Activated CD8-positive, alpha-beta memory T cell treated with anti-CD3 and anti-CD28 coated beads, Interleukin-2, amount 10 ng/mL, durations not matched to agents 7 days and 5 days (primary cell): ENCODE measurements at regions not wholly inside any gene's neighbourhood (a gene's known extent, or its start where the extent isn't known, plus 50 kb on each side); places are given as distances from the start of the nearest gene placed in this dataset.
"Not testable (repeated sequence)": the region's sequence is repeated elsewhere in the genome, so short reads cannot be mapped to it uniquely, and the experiment has no call there.

Experiments
- ATAC-seq: fragments of 150-1000 bp; cut with Tn5 transposase; one replicate; pipeline ENCODE4 v1.10.0; 2021; ENCODE audit warnings: moderate library complexity
- CTCF ChIA-PET: fragments of 350-600 bp; sonication (Branson Sonifier 250); formaldehyde crosslinking; loops from one replicate; lab custom pipeline; 2021; ENCODE audit warnings: antibody characterized with exemption; lab: Charles Lee
- DNase-seq: peaks from one replicate; pipeline ENCODE4 v3.0.0-alpha.2; 2020
- H3K27ac Mint-ChIP-seq: one replicate; pipeline ENCODE4 v1.8.0; 2021; ENCODE audit warnings: mild to moderate bottlenecking, mixed read lengths
- H3K27me3 Mint-ChIP-seq: one replicate; pipeline ENCODE4 v1.8.0; 2021; ENCODE audit warnings: mixed read lengths
- H3K36me3 Mint-ChIP-seq: one replicate; pipeline ENCODE4 v1.8.0; 2021; ENCODE audit warnings: mild to moderate bottlenecking, mixed read lengths
- H3K4me1 Mint-ChIP-seq: one replicate; pipeline ENCODE4 v1.8.0; 2021; ENCODE audit warnings: mixed read lengths
- H3K4me3 Mint-ChIP-seq: one replicate; pipeline ENCODE4 v1.8.0; 2021; ENCODE audit warnings: mild to moderate bottlenecking, moderate library complexity, mixed read lengths
- H3K9me3 Mint-ChIP-seq: one replicate; pipeline ENCODE4 v1.8.0; 2022; ENCODE audit warnings: low read depth, mixed read lengths

- H3K36me3 Mint-ChIP-seq = peaks cover 33% of the 10 kb centered on the region
- ATAC-seq (peak; percentile 16), DNase-seq (peak; percentile 68)
- peaks cover 21% of the 10 kb centered on the region for H3K27me3 Mint-ChIP-seq
- H3K4me1 Mint-ChIP-seq = peaks cover 45% of the 10 kb centered on the region
- CTCF ChIA-PET = interaction anchor here (0.9 to 3.2 kb wide), 20 partner anchors 14 to 428 kb away, joined by 3 to 16 read pairs (median 4); partner anchors contain the start of genes ZNF282, ZNF777 and ZNF862
- peak overlapping the region; percentile 90 for H3K4me3 Mint-ChIP-seq
- no peaks in the 10 kb centered on the region for H3K9me3 Mint-ChIP-seq
- H3K27ac Mint-ChIP-seq = peak overlapping the region; percentile 80
These were observed 126.4 kb upstream of the ZNF746 start for GRCh38 chr7:149624006-149624405.

GRCh38 chr7:149623262-149623997 is 125.8 kb upstream of the ZNF746 start:
- CTCF ChIA-PET = interaction anchor here (0.6 to 3.2 kb wide), 10 partner anchors 15 to 428 kb away, joined by 3 to 16 read pairs (median 5); partner anchors contain the start of gene ZNF282
- H3K36me3 Mint-ChIP-seq = peaks cover 36% of the 10 kb centered on the region
- not testable (repeated sequence) for DNase-seq, ATAC-seq, H3K9me3 Mint-ChIP-seq
- peaks cover 16% of the 10 kb centered on the region for H3K27me3 Mint-ChIP-seq
- H3K4me1 Mint-ChIP-seq = peaks cover 45% of the 10 kb centered on the region
- H3K4me3 Mint-ChIP-seq = peak overlapping the region; percentile 90
- peak overlapping the region; percentile 80 for H3K27ac Mint-ChIP-seq

- peaks cover 9% of the 10 kb centered on the region for H3K27me3 Mint-ChIP-seq
- H3K4me3 Mint-ChIP-seq = peak overlapping the region; percentile 90
- peak overlapping the region; percentile 81 for H3K27ac Mint-ChIP-seq
- no peak for DNase-seq
- CTCF ChIA-PET = interaction anchor here (0.7 to 1.4 kb wide), 5 partner anchors 17 to 312 kb away, joined by 3 to 5 read pairs (median 4); no protein-coding TSS in a partner anchor
- no peak for ATAC-seq
- peaks cover 45% of the 10 kb centered on the region for H3K4me1 Mint-ChIP-seq
- H3K9me3 Mint-ChIP-seq = no peaks in the 10 kb centered on the region
- H3K36me3 Mint-ChIP-seq = peaks cover 44% of the 10 kb centered on the region
These were observed 125.0 kb upstream of the ZNF746 start for GRCh38 chr7:149622444-149623210.

- peaks cover 51% of the 10 kb centered on the region for H3K36me3 Mint-ChIP-seq
- DNase-seq (peak; percentile 68), ATAC-seq (peak; percentile 32)
- peaks cover 5% of the 10 kb centered on the region for H3K27me3 Mint-ChIP-seq
- peaks cover 45% of the 10 kb centered on the region for H3K4me1 Mint-ChIP-seq
- H3K4me3 Mint-ChIP-seq = peak overlapping the region; percentile 64
- CTCF ChIA-PET = interaction anchor here (0.7 to 1.4 kb wide), 5 partner anchors 16 to 311 kb away, joined by 3 to 5 read pairs (median 4); no protein-coding TSS in a partner anchor
- H3K27ac Mint-ChIP-seq = peak overlapping the region; percentile 81
- no peaks in the 10 kb centered on the region for H3K9me3 Mint-ChIP-seq
These were observed 124.2 kb upstream of the ZNF746 start for GRCh38 chr7:149621776-149622175.

- H3K36me3 Mint-ChIP-seq = peaks cover 58% of the 10 kb centered on the region
- H3K27ac Mint-ChIP-seq = peak overlapping the region; percentile 26
- ATAC-seq (peak; percentile 20), DNase-seq (peak; percentile 85)
- H3K27me3 Mint-ChIP-seq = peaks cover 2% of the 10 kb centered on the region
- CTCF ChIA-PET = interaction anchor here (0.6 kb wide), 1 partner anchor 151 kb away, joined by 5 read pairs; no protein-coding TSS in a partner anchor
- H3K9me3 Mint-ChIP-seq = no peaks in the 10 kb centered on the region
- peaks cover 45% of the 10 kb centered on the region for H3K4me1 Mint-ChIP-seq
- H3K4me3 Mint-ChIP-seq = peak overlapping the region; percentile 64
These were observed 123.4 kb upstream of the ZNF746 start for GRCh38 chr7:149620961-149621360.

GRCh38 chr7:149616898-149617297 is 119.3 kb upstream of the ZNF746 start:
- H3K4me3 Mint-ChIP-seq = no peak overlapping the region
- H3K36me3 Mint-ChIP-seq = peaks cover 86% of the 10 kb centered on the region
- DNase-seq = no peak
- no peaks in the 10 kb centered on the region for H3K27me3 Mint-ChIP-seq
- CTCF ChIA-PET = interaction anchor here (1.1 kb wide), 1 partner anchor 13 kb away, joined by 3 read pairs; no protein-coding TSS in a partner anchor
- H3K4me1 Mint-ChIP-seq = peaks cover 21% of the 10 kb centered on the region
- no peak for ATAC-seq
- no peak overlapping the region for H3K27ac Mint-ChIP-seq
- no peaks in the 10 kb centered on the region for H3K9me3 Mint-ChIP-seq

GRCh38 chr7:149615690-149616270 is 118.2 kb upstream of the ZNF746 start:
- H3K4me1 Mint-ChIP-seq = peaks cover 9% of the 10 kb centered on the region
- CTCF ChIA-PET = interaction anchor here (1.1 kb wide), 1 partner anchor 12 kb away, joined by 3 read pairs; no protein-coding TSS in a partner anchor
- no peak overlapping the region for H3K4me3 Mint-ChIP-seq
- peaks cover 89% of the 10 kb centered on the region for H3K36me3 Mint-ChIP-seq
- H3K9me3 Mint-ChIP-seq = no peaks in the 10 kb centered on the region
- ATAC-seq = no peak
- H3K27me3 Mint-ChIP-seq = no peaks in the 10 kb centered on the region
- no peak for DNase-seq
- no peak overlapping the region for H3K27ac Mint-ChIP-seq

- peaks cover 3% of the 10 kb centered on the region for H3K4me1 Mint-ChIP-seq
- H3K36me3 Mint-ChIP-seq = peaks cover 83% of the 10 kb centered on the region
- DNase-seq (no peak), ATAC-seq (no peak)
- H3K27ac Mint-ChIP-seq = no peak overlapping the region
- CTCF ChIA-PET = no interaction called here
- H3K27me3 Mint-ChIP-seq = no peaks in the 10 kb centered on the region
- H3K9me3 Mint-ChIP-seq = no peaks in the 10 kb centered on the region
- no peak overlapping the region for H3K4me3 Mint-ChIP-seq
These were observed 112.9 kb upstream of the ZNF746 start for GRCh38 chr7:149610441-149611011.

- no peak overlapping the region for H3K27ac Mint-ChIP-seq
These were observed 110.6 kb upstream of the ZNF746 start for GRCh38 chr7:149608168-149608567.

GRCh38 chr7:149607683-149608082 is 110.1 kb upstream of the ZNF746 start:
- H3K9me3 Mint-ChIP-seq = no peaks in the 10 kb centered on the region
- no peak for DNase-seq
- no peak overlapping the region for H3K27ac Mint-ChIP-seq
- CTCF ChIA-PET = interaction anchor here (1.5 kb wide), 1 partner anchor 18 kb away, joined by 3 read pairs; no protein-coding TSS in a partner anchor
- no peak for ATAC-seq
- H3K27me3 Mint-ChIP-seq = peaks cover 8% of the 10 kb centered on the region
- peaks cover 80% of the 10 kb centered on the region for H3K36me3 Mint-ChIP-seq
- peaks cover 2% of the 10 kb centered on the region for H3K4me1 Mint-ChIP-seq
- no peak overlapping the region for H3K4me3 Mint-ChIP-seq

More at GRCh38 chr7:149608168-149608567, 110.6 kb upstream of the ZNF746 start:
- ATAC-seq (no peak), DNase-seq (no peak)
- no peak overlapping the region for H3K4me3 Mint-ChIP-seq
- no peaks in the 10 kb centered on the region for H3K9me3 Mint-ChIP-seq
- peaks cover 6% of the 10 kb centered on the region for H3K27me3 Mint-ChIP-seq
- peaks cover 3% of the 10 kb centered on the region for H3K4me1 Mint-ChIP-seq
- peaks cover 80% of the 10 kb centered on the region for H3K36me3 Mint-ChIP-seq
- CTCF ChIA-PET = interaction anchor here (1.2 to 1.5 kb wide), 2 partner anchors 16 to 17 kb away, joined by 3 read pairs; no protein-coding TSS in a partner anchor

- H3K4me1 Mint-ChIP-seq = peaks cover 4% of the 10 kb centered on the region
- ATAC-seq (no peak), DNase-seq (no peak)
- no peak overlapping the region for H3K27ac Mint-ChIP-seq
- H3K36me3 Mint-ChIP-seq = peaks cover 80% of the 10 kb centered on the region
- no peak overlapping the region for H3K4me3 Mint-ChIP-seq
- no peaks in the 10 kb centered on the region for H3K9me3 Mint-ChIP-seq
- CTCF ChIA-PET = no interaction called here
- peaks cover 8% of the 10 kb centered on the region for H3K27me3 Mint-ChIP-seq
These were observed 109.2 kb upstream of the ZNF746 start for GRCh38 chr7:149606826-149607225.

- ATAC-seq (no peak), DNase-seq (no peak)
- Mint-ChIP-seq H3K4me1 (peaks cover 14% of the 10 kb centered on the region), H3K27me3 (peaks cover 8% of the 10 kb centered on the region), H3K36me3 (peaks cover 79% of the 10 kb centered on the region), H3K9me3 (no peaks in the 10 kb centered on the region), H3K4me3 (no peak overlapping the region), H3K27ac (no peak overlapping the region)
- CTCF ChIA-PET = interaction anchor here (0.9 to 2.9 kb wide), 3 partner anchors 17 to 57 kb away, joined by 3 to 14 read pairs (median 4); no protein-coding TSS in a partner anchor
These were observed 108.1 kb upstream of the ZNF746 start for GRCh38 chr7:149605696-149606095.
